HG03196 (cell line): ENCODE measurements at regions not wholly inside any gene's neighbourhood (a gene's known extent, or its start where the extent isn't known, plus 50 kb on each side); places are given as distances from the start of the nearest gene placed in this dataset.

Source experiments
- ATAC-seq: cut with Tn5 transposase; IDR thresholded peaks from one replicate; pipeline ENCODE4 v1.9.1; 2021; ENCODE audit not compliant: unreplicated experiment

DNA sequence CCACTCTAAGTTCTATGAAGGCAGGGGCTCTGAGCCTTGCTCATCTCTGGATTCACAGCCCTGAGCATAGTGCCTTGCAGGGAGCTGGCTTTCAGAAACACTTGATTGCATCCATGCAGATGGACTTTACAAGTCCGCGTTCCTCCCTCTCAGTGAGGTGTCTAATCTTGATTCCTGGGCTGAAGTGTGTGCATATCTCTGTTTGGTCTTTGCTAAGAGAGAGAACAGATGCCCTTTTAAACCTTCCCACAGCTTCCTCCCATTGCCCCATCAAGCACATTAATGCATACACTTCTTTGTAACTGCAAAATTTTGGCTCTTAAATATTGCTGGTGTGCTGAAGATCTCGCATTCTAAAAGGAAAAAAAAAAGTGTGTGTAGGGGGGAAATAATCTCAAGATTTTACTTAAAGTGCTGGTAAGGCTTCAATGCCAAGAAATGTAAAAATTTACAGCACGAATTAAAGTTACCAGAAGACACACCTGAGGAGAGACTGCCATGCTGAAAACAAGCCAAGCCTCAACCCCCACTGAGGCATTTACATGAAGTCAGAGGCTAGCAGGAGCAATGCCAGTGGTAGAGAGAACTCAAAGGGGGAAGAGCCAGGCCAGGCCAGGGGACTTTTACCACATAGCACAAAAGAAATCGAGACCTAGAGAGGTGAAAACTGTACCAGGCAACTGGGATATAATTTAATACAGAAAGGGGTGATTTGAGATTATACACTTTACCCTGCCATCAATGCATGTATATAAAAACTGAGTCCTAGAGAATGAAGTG, 492.1 kb downstream of the SOX6 start:
- ATAC-seq, result no peak

DNA sequence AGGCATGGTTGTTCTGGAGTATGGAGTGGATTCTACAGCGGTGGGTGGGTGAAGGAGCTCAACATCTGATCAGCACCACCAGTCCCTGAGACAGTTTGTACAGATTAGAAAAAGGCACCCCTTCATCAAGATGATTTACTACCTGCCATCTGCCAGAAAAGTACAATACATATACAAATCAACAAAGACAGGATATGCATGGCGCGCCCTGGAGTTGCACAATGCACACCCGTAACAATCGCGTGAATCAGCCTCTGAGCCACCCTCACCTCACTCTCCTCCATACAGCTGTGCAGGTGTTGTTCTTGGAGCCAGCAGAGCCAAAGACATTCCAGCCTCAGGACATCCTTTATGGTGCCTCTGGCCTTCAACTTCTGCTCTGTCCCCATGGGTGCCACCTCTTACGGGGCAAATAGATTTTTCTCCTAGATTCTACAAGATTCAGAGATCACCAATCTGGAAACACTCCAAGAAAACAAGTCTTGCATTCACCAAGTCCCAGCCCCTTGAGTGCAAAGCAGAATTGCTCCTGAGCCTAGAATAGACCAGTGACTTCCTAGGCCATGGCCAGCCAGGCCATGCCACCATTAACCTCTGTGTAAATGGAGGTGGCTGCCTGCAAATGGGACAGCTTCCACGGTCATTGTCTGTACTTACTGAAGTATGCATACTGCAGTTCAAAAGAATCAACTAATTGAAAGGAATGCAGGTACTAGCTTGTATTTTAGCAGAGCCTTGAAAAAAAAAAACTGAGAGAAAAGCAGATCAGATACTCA, 490.9 kb downstream of the SOX6 start:
- no peak for ATAC-seq

- no peak for ATAC-seq
Measured at GRCh38 chr11:15867871-15868270, 488.5 kb downstream of the SOX6 start.

DNA sequence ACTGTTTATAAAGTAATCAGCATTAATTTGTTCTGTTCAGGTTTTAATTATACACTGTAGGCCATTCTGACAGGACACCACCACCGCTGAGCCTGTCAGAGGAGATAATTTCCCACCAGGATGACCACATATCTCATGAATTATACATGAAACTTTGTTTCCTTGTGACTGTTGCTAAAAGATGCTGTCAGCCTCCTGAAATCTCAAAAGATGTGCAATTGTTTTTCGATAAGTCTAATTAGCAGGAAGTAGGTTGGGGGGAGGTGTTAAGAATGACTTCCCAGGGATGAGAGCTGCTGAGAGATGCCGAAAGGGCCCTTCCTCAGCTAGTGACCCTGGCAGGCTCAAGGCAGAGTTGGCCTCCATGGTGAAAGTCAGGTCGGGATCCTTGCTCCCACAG, 485.4 kb downstream of the SOX6 start:
- ATAC-seq, result no peak

DNA sequence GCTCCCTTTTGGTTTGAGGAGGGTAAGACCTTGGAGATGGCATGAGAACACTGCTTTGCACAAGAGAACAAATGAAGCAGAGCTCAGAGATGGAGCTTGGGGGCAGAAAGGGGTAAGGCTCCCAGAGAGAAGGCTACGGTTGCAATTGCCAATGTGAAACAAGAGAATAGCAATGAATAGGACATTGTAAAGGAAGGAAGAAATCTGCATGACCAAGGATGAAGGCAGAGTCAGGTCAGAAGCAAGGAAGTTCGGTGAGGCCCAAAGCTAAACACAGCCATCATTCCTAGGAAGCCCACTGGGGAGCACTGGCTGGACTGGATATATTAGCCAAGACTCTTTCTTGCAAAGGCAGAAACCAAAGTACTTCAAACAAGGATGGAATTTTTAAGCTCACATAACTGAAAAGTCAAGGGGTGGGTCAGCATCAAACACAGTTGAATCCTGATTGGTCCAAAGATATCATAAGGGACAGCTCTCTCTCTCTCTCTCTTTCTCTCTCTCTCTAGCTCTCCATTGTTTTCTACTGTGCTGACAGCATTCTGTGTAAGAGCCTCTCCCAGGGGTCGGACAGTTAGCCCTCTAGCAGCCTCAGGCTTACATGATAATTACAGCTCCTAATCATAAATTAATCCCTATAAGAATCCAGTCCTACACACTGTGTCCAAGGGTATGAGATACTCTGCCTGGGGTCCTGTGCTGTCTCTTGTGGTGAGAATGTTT, 484.3 kb downstream of the SOX6 start:
- ATAC-seq, result no peak

- no peak for ATAC-seq
Measured at GRCh38 chr11:15873501-15873900, 482.8 kb downstream of the SOX6 start.

DNA sequence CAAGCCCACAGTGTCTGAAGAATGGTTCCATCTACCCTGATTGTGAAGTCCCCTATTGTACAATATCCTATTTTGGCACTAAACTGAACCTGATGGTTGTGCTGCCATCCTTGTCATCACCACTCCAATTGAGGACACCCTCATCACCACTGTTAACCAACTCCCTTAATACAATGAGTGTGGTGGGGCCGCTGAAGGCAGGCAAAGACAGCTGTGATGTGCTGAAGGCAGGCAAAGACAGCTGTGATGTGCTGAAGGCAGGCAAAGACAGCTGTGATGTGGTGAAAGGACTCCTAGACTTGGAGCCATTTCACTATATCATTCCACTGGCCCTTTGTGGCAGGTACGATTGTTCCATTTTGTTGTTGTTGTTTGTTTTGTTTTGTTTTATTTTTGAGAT, 481.6 kb downstream of the SOX6 start:
- no peak for ATAC-seq

- ATAC-seq, result no peak
Measured at GRCh38 chr11:15875393-15875792, 481.0 kb downstream of the SOX6 start.

GRCh38 chr11:15875943-15876342, 480.4 kb downstream of the SOX6 start:
- no peak for ATAC-seq

DNA sequence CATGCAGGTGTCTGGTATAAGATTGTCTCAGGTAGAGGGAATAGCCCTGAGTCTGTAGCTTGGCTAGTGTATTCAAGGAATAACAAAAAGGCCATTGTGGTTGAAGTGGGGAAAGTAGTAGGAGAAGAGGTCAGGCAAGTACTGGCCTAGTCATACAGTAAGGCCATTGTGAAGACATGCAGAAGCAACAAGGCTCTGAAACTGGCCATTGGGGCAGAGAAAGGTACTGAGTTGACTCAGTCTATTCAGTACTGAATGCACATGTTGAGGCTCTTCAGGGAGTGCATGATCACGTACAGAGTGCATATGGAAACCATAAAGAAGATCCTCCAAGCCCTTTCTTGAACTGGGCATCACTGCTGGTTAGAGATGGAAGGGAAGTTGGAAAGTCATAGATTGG, 477.6 kb downstream of the SOX6 start:
- ATAC-seq, result no peak

DNA sequence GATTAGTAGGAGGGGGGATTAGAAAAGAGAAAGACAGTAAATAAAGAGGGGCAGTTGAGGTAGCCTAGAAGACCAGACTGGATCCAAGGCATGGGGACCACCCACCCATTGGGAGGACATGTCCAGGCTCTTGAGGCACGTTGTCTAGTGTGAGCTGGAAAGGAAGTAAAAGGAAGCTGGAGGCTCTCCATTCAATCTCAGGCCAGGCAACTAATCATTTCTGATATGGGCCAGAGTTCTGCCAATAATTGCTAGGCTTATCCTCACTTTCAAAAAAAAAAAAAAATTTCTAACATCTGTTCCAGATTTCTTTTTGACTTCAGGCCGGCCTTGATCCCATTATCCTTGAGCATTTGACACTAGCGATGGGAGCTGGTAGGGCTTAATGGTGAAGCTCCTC, 476.1 kb downstream of the SOX6 start:
- no peak for ATAC-seq

GRCh38 chr11:15882876-15883454, 473.4 kb downstream of the SOX6 start:
- ATAC-seq, result no peak

DNA sequence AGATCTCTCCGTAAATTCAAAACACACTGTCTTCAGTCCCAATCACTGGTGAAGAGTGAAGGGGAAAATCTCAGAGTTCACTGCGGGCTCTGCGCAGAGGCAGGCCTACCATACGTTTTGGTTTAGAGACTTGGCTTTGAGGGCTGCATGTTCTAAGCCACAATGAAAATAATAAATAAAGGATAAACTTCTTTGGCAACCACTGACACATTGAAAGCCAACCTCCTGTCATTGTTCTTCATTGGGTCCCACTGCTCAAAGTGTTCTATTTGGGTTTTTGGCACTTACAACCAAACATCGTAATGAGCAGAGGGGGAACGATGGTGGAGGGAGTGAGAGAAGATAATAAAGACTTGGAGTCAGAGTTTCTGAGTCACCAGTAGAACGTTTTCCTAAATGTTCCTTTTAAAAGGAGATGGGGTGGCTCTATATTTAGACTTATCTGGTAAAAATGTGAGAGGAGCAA, 472.9 kb downstream of the SOX6 start:
- ATAC-seq, result no peak

DNA sequence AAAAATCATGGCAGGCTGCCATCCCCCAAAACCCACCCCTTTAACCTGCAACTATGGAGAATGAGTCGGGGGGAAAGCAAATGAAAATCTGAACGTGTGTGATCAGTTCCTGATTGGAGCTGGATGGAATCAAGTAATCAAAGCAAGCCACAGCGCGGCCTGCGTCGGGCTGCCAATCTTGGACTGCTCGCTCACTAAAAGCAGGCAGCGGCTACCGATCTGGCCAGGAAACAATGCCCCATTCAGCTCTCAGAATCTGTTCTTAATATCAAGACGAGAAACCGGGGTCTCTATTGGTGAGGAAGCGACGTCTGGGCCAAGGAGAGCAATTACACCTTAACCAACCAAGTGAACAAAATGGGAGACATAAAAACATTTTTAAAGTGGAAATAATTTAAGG, 472.2 kb downstream of the SOX6 start:
- ATAC-seq, result no peak

GRCh38 chr11:15884777-15885540, 471.4 kb downstream of the SOX6 start:
- ATAC-seq, result no peak

DNA sequence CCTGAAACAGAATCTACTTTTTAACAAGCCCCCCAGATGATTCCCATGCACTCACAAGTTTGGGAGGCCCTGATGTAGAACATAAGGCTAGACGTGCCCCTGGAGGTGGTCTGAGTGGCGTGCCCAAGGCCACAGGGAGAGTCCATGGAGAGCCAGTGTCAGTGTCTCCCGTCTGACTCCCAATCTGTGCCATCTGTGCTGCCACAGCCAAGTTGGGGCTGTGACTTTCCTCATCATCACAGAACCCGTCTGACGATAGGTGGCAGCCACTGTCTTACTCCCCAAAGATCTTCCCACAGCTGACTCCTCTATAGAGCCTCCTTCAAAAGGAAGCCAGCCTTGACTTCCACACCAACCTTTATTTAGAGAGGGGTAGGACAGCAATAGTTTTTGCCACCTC, 470.5 kb downstream of the SOX6 start:
- no peak for ATAC-seq

DNA sequence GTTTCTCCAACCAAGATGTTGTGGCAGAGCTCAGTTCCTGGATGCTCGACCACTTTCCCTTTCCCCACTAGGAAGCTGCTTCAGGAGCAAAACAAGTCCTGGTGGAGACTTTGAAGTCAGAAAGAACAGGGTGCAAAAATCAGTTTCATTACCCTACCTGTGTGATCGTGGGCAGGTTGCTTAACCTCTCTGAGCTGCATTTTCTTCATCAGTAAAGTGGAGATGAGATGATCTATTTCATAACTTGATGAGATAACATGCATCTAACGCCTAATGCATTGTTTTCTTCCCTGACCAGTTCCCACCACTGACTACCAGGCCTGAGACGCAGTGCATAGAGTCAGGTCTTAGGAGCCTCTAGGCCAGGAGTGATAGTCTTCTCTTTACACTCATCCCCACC, 470.0 kb downstream of the SOX6 start:
- ATAC-seq, result no peak

DNA sequence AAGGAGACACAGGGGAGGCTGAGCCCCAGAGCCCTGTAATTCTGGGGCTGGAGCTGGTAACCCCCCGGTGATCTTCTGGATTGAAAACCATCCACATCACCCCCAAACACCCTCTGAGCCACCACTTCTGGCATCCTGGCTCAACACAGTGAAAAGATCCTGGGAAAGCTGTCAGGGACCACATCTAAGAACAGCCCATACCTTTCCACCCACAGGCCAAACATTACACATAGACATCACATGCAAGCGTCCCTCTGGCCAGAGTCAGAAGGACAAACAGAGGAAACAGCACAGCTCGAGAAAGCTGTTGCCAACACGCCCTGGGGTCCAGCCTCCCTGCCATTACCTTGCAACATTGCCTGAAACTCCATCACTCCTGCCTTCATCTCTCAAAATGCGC, 469.5 kb downstream of the SOX6 start:
- no peak for ATAC-seq

- no peak for ATAC-seq
Measured at GRCh38 chr11:15888556-15889345, 467.6 kb downstream of the SOX6 start.
